ENCODE measurements at regions not wholly inside any gene's neighbourhood (a gene's known extent, or its start where the extent isn't known, plus 50 kb on each side); places are given as distances from the start of the nearest gene placed in this dataset.

GRCh38 chr18:40013001-40013609 is 1941.9 kb upstream of the PIK3C3 start:
- DNase-seq = no peak

GRCh38 chr18:40011201-40011600 is 1943.8 kb upstream of the PIK3C3 start:
- no peak for DNase-seq

- DNase-seq = no peak
Measured at GRCh38 chr18:40006634-40007033, 1948.4 kb upstream of the PIK3C3 start.

DNA sequence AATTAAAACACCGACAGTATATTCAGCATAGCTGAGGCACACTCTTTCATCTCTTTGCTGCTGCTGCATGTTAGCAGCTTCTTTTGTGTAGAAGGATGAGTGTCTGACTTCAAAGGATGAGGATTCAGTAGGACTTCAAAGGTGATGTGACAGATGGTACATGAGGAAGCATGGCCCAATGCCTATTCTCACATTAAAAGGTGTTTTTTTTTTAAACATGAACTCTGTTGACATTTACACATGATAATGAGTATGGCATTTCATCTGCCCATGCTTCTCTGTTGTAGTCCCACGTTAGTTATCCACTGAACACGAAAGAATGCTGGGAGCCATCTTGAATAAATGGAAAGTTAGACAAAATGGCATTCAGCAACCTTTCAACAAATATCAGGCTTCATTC is 1950.8 kb upstream of the PIK3C3 start:
- no peak for DNase-seq

GRCh38 chr18:39998317-39998716 is 1956.7 kb upstream of the PIK3C3 start:
- no peak for DNase-seq

DNA sequence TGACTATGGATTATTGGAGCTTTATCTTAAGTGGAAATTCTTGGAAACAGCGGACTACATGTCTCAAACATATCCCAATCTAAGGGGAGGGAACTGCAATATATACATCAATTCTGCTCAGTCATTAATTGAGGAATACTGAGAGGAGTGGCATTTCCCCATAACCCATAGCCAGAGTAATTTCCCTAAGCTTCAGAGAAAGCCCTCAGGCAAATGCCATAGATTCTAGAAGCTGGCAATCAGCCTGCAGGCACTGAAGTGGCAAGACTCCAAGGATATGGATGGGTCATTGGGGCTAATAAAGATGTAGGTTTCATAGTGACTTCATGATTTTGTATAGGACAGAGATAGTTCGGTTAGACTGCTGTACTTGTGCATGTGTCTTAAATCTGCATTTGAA is 1960.5 kb upstream of the PIK3C3 start:
- DNase-seq = no peak

GRCh38 chr18:39991696-39992265 is 1963.3 kb upstream of the PIK3C3 start:
- DNase-seq = no peak

- DNase-seq = no peak
Measured at GRCh38 chr18:39990540-39990939, 1964.5 kb upstream of the PIK3C3 start.

GRCh38 chr18:39976771-39977170 is 1978.3 kb upstream of the PIK3C3 start:
- no peak for DNase-seq

GRCh38 chr18:39972521-39972920 is 1982.5 kb upstream of the PIK3C3 start:
- no peak for DNase-seq

GRCh38 chr18:39969803-39970494 is 1985.1 kb upstream of the PIK3C3 start:
- no peak for DNase-seq

DNA sequence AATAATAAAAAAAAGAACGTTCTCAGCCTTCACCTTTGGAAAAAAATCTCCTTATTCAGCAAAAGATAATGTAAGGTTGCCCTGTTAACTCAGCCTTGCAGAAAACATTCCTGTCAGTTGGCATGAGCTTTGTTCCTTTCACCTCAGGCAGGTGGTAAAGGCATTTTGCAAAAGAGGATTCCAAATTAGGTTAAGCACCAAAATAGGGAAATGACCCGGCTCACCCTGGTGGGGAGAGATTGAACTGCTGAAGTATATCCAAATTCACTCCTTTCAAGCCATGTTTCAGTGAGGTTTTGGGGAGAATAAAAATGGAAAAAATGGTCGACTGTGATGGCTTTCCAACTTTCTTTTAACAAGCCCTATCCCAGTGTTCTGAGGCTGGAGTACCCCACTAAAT is 1988.8 kb upstream of the PIK3C3 start:
- no peak for DNase-seq

DNA sequence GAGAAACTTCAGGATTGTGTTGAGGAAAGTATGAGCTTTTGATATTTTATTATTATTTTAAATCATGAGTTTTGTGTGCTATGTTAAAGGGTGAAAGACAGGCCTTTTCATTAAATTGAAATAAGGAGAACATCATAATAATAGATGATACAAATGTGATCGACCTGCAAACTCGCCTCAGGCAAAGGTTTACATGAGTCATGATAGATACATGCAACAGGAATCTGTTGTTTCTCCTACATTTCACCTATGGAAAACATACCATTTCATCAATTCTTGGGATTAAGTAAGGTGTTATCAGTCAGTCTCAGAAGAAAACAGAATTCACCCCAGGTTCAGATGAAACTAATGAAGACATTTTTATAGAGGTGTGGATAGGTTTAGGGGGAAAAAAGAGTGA is 1992.5 kb upstream of the PIK3C3 start:
- no peak for DNase-seq

DNA sequence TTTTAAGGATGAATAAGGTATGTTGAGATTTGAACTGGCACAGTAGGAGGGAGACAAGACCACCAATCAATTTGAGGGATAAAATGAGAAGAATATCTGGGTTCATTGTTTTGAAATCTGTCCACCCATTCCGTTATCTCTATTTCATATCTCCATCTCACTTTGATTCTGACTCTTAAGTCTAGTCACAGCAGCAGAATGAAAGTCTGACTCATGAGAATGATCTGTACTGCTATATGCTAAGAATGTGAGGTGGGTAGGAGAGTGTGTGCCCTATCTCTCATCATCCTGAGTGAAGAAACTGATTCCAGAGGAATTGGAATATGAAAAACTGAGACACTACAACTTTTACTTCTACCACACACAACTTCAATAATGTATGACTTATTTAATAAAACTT is 1994.5 kb upstream of the PIK3C3 start:
- no peak for DNase-seq

- no peak for DNase-seq
Measured at GRCh38 chr18:39959839-39960238, 1995.2 kb upstream of the PIK3C3 start.

DNA sequence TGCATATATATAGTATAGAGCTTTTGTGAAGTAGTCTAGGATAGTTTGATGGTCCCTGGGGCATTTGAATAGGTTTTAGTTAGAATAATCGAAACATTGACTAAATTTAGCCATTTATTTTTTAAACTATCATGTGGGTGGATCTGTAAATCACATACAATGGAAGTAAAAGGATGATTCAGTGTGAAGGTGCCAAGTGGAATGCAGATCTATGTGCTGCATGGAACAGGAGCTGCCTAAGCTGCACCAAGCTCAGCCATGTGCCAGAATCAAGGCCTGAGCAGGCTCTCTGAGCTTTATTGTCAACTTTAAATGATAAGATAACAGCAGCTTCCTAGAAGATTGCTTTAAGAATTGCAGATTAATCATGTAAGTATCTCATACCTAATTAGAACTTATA is 1996.2 kb upstream of the PIK3C3 start:
- no peak for DNase-seq

DNA sequence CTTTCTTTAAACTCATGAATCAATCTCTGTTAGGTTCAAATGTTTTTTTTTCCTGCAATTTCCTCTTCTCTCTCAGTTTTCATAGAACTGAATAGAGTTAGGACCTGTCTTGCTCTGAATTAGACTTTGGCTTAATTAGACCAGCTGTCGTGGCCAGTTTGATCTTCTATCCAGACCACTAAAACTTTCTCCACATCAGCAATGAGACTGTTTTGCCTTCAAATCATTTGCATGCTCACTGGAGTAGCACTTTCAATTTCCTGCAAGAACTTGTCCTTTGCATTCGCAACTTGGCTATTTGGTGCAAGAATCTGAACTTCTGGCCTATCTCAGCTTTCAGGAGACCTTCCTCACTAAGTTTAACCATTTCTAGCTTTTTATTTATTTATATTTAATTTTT is 2002.2 kb upstream of the PIK3C3 start:
- no peak for DNase-seq

DNA sequence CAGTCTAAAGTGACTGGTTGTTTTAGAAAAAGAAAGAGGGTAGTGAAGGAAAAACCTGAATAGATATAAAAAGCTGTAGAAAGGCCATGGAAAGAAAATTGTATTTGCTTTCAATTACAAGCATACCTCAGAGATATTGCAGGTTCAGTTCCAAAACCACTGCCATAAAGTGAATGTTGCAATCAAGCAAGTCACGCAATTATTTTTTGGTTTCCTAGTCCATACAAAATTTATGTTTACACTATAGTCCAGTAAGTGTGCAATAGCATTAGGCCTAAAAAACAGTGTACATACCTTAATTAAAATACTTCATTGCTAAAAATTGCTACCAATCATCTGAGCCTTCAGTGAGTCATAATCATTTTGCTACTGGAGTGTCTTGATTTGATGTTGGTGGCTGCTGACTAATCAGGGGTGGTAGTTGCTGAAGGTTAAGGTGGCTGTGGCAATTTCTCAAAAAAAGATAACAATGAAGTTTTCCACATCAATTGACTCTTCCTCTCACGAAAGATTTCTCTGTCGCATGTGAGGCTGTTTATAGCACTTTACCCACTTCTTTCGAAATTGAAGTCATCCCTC is 2003.8 kb upstream of the PIK3C3 start:
- no peak for DNase-seq

- no peak for DNase-seq
Measured at GRCh38 chr18:39946623-39947061, 2008.4 kb upstream of the PIK3C3 start.

DNA sequence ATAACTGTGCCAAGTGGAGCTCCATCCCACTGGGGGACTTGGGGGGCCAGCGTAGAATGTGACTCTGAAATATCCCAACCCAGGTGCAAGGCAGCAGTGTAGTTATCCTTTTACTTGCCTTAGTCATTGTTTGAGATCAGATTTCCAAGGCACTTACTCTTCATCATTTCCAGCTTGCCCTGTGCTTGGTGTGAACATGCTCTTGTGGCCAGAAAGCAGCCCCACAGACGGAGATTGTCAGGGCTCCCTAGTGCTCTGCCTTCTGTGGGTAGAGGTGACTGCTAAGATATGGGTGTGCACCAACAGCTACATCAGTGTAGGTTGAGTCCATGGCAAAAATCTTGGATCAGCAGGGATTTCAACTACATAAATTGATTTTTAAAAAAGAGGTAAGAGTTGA is 2010.0 kb upstream of the PIK3C3 start:
- no peak for DNase-seq

DNA sequence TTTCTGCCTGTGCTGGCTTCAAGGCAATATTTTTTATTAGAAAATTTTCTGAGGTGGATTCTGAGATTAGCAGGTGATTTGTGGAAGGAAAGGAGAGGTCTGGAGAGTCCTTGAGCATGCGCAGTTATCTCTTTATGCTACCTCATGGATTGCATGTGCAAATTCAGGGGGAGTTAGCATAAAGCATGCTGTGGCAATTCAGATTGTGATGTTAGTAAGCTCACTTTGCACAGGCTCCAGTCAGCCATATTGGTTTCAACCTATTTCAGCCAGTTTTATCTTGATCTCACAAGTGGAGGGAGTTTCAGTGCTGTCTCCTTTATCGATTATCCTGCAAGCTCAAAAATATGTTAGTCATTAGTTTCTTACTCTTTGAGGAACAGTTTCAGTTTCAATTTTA is 2012.3 kb upstream of the PIK3C3 start:
- DNase-seq = no peak

GRCh38 chr18:39938676-39939608 is 2016.1 kb upstream of the PIK3C3 start:
- no peak for DNase-seq

DNA sequence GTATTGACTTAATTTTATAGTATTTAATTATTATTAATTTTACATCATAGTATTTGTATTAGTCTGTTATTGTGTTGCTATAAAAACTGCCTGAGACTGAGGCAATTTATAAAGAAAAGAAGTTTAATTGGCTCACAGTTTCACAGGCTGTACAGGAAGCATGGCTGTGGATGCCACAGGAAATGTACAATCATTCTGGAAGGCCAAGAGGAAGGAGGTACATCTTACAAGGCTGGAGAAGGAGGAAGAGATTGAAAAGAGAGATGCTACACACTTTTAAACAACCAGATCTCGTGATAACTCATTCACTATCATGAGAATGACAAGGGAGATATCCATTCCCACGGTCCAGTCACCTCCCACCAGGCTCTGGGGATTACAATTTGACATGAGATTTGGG is 2019.4 kb upstream of the PIK3C3 start:
- DNase-seq = no peak
